ENCODE measurements at regions not wholly inside any gene's neighbourhood (a gene's known extent, or its start where the extent isn't known, plus 50 kb on each side); places are given as distances from the start of the nearest gene placed in this dataset.

DNA sequence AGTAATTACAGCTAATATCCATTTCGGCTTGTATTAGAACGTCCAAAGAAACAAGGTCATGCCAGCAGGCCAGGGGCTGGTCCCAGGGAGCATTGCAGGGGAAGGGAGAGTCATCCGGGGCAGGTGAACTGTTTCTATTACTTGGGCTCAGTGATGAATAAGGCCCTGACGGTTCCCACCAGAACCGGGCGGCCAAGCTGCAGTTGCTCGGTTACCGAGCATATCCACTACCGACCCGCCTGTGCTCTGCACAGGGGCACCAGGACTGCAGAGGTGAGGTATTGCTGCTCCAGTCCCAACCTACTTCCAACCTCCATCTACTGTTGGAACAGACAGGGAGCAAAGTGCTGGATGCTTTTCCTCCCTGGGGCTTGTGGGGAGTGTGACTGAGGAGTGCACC, 295.5 kb downstream of the MAF start (continued):
- TF ChIP-seq, protein P1, sequence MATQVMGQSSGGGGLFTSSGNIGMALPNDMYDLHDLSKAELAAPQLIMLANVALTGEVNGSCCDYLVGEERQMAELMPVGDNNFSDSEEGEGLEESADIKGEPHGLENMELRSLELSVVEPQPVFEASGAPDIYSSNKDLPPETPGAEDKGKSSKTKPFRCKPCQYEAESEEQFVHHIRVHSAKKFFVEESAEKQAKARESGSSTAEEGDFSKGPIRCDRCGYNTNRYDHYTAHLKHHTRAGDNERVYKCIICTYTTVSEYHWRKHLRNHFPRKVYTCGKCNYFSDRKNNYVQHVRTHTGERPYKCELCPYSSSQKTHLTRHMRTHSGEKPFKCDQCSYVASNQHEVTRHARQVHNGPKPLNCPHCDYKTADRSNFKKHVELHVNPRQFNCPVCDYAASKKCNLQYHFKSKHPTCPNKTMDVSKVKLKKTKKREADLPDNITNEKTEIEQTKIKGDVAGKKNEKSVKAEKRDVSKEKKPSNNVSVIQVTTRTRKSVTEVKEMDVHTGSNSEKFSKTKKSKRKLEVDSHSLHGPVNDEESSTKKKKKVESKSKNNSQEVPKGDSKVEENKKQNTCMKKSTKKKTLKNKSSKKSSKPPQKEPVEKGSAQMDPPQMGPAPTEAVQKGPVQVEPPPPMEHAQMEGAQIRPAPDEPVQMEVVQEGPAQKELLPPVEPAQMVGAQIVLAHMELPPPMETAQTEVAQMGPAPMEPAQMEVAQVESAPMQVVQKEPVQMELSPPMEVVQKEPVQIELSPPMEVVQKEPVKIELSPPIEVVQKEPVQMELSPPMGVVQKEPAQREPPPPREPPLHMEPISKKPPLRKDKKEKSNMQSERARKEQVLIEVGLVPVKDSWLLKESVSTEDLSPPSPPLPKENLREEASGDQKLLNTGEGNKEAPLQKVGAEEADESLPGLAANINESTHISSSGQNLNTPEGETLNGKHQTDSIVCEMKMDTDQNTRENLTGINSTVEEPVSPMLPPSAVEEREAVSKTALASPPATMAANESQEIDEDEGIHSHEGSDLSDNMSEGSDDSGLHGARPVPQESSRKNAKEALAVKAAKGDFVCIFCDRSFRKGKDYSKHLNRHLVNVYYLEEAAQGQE (IDR thresholded peaks at IDR 0.05; ENCODE audit: unreplicated experiment): no peak
- TF ChIP-seq STAT1 (IDR thresholded peaks at IDR 0.05; ENCODE audit: unreplicated experiment) (no peak), ZNF331 (CRISPR knock-in tag; IDR thresholded peaks at IDR 0.05; ENCODE audit: low read depth) (no peak), ZNF114 (CRISPR knock-in tag; IDR thresholded peaks at IDR 0.05) (no peak), CREB1 (CRISPR knock-in tag; IDR thresholded peaks at IDR 0.05; ENCODE audit: low read depth) (no peak), NANOG (IDR thresholded peaks at IDR 0.05; ENCODE audit: borderline replicate concordance) (no peak), JUNB (IDR thresholded peaks at IDR 0.05; ENCODE audit: unreplicated experiment) (no peak), EZH2 (IDR thresholded peaks at IDR 0.05; ENCODE audit: low read depth, unreplicated experiment) (no peak)
- TF ChIP-seq, protein P2, sequence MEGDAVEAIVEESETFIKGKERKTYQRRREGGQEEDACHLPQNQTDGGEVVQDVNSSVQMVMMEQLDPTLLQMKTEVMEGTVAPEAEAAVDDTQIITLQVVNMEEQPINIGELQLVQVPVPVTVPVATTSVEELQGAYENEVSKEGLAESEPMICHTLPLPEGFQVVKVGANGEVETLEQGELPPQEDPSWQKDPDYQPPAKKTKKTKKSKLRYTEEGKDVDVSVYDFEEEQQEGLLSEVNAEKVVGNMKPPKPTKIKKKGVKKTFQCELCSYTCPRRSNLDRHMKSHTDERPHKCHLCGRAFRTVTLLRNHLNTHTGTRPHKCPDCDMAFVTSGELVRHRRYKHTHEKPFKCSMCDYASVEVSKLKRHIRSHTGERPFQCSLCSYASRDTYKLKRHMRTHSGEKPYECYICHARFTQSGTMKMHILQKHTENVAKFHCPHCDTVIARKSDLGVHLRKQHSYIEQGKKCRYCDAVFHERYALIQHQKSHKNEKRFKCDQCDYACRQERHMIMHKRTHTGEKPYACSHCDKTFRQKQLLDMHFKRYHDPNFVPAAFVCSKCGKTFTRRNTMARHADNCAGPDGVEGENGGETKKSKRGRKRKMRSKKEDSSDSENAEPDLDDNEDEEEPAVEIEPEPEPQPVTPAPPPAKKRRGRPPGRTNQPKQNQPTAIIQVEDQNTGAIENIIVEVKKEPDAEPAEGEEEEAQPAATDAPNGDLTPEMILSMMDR (conservative IDR thresholded peaks at IDR 0.05; ENCODE audit: low read depth in 2 of 2): no peak
- TF ChIP-seq, protein P3, sequence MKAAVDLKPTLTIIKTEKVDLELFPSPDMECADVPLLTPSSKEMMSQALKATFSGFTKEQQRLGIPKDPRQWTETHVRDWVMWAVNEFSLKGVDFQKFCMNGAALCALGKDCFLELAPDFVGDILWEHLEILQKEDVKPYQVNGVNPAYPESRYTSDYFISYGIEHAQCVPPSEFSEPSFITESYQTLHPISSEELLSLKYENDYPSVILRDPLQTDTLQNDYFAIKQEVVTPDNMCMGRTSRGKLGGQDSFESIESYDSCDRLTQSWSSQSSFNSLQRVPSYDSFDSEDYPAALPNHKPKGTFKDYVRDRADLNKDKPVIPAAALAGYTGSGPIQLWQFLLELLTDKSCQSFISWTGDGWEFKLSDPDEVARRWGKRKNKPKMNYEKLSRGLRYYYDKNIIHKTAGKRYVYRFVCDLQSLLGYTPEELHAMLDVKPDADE (IDR thresholded peaks at IDR 0.05): no peak

DNA sequence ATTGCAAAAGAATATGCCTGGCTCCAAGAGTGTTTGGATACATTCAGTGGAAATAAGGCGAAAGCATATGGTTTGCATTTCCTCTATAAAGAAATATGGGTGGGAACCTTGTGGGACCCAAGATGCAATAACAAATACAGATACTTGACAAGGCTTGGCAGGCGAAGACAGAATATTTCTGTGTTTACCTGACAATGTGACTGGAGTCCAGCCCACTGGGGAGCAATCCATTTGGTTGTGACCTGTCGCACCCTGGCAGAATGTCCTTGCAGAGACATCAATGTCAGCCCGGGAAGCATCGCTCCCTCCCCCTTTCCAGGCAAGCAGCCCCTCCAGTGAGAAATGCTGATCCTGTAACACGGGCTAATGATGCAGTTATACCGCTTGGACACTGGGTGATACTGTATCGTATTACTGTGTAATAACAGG, 296.6 kb downstream of the MAF start:
- Histone ChIP-seq H3K4me1 (ENCODE audit: insufficient read depth) (peaks cover 24% of the 10 kb centered on the region), H2AFZ (no peak overlapping the region), H3K4me2 (no peak overlapping the region), H3K36me3 (ENCODE audit: insufficient read depth) (no peaks in the 10 kb centered on the region), H3K9me2 (ENCODE audit: insufficient read depth) (no peaks in the 10 kb centered on the region), H3F3A (replicated peaks; ENCODE audit: low read depth) (no peaks in the 10 kb centered on the region), H3K79me2 (replicated peaks; ENCODE audit: insufficient read depth) (no peaks in the 10 kb centered on the region), H3K4me3 (no peak overlapping the region), H3K27ac (ENCODE audit: low read depth) (no peak overlapping the region), H3K27me3 (ENCODE audit: insufficient read depth) (no peaks in the 10 kb centered on the region), H4K20me1 (replicated peaks; ENCODE audit: insufficient read depth) (no peaks in the 10 kb centered on the region)
- ATAC-seq: no peak
- DNase-seq (ENCODE audit: low spot score): no peak
- Mint-ChIP-seq H3K9me3 (no peaks in the 10 kb centered on the region), H3K27ac (no peak overlapping the region), H3K27me3 (ENCODE audit: insufficient read depth, low read depth, poor library complexity) (peaks cover 9% of the 10 kb centered on the region), H3K4me1 (peaks cover 19% of the 10 kb centered on the region), H3K4me3 (no peak overlapping the region), H3K36me3 (ENCODE audit: low read depth) (no peaks in the 10 kb centered on the region)
- TF ChIP-seq STAT1 (IDR thresholded peaks at IDR 0.05; ENCODE audit: unreplicated experiment) (no peak), EZH2 (IDR thresholded peaks at IDR 0.05; ENCODE audit: low read depth, unreplicated experiment) (no peak), NANOG (IDR thresholded peaks at IDR 0.05; ENCODE audit: borderline replicate concordance) (no peak), POLR2AphosphoS5 (IDR thresholded peaks at IDR 0.05; ENCODE audit: low read depth) (no peak), ZNF331 (CRISPR knock-in tag; IDR thresholded peaks at IDR 0.05; ENCODE audit: low read depth) (no peak), JUNB (IDR thresholded peaks at IDR 0.05; ENCODE audit: unreplicated experiment) (no peak)
- TF ChIP-seq, protein P1 (IDR thresholded peaks at IDR 0.05; ENCODE audit: unreplicated experiment): no peak
